GM18498 (cell line): ENCODE measurements at regions not wholly inside any gene's neighbourhood (a gene's known extent, or its start where the extent isn't known, plus 50 kb on each side); places are given as distances from the start of the nearest gene placed in this dataset.
"Not testable (repeated sequence)": the region's sequence is repeated elsewhere in the genome, so short reads cannot be mapped to it uniquely, and the experiment has no call there.

Experiments
- ATAC-seq: cut with Tn5 transposase; IDR thresholded peaks from one replicate; pipeline ENCODE4 v1.9.1; 2021; ENCODE audit warnings: mild to moderate bottlenecking, moderate library complexity; ENCODE audit not compliant: unreplicated experiment

- no peak for ATAC-seq
These were observed 792.3 kb downstream of the TMEM121 start for GRCh38 chr14:106318700-106319099.

- ATAC-seq = not testable (repeated sequence)
These were observed 797.6 kb downstream of the TMEM121 start for GRCh38 chr14:106323970-106324369.

GRCh38 chr14:106327234-106327633, 800.9 kb downstream of the TMEM121 start:
- ATAC-seq = no peak

- ATAC-seq = not testable (repeated sequence)
These were observed 801.4 kb downstream of the TMEM121 start for GRCh38 chr14:106327702-106328353.

- not testable (repeated sequence) for ATAC-seq
These were observed 802.9 kb downstream of the TMEM121 start for GRCh38 chr14:106329243-106329642.

GRCh38 chr14:106329987-106330774, 803.8 kb downstream of the TMEM121 start:
- not testable (repeated sequence) for ATAC-seq

- ATAC-seq = not testable (repeated sequence)
These were observed 808.2 kb downstream of the TMEM121 start for GRCh38 chr14:106334428-106335109.

GRCh38 chr14:106335110-106335429, 808.7 kb downstream of the TMEM121 start:
- ATAC-seq = not testable (repeated sequence)

- not testable (repeated sequence) for ATAC-seq
These were observed 812.4 kb downstream of the TMEM121 start for GRCh38 chr14:106338775-106339174.

- not testable (repeated sequence) for ATAC-seq
These were observed 814.3 kb downstream of the TMEM121 start for GRCh38 chr14:106340658-106341057.

- not testable (repeated sequence) for ATAC-seq
These were observed 814.8 kb downstream of the TMEM121 start for GRCh38 chr14:106341161-106341560.

GRCh38 chr14:106343626-106344025, 817.2 kb downstream of the TMEM121 start:
- no peak for ATAC-seq

GRCh38 chr14:106344065-106344614, 817.8 kb downstream of the TMEM121 start:
- not testable (repeated sequence) for ATAC-seq

GRCh38 chr14:106344791-106345479, 818.6 kb downstream of the TMEM121 start:
- not testable (repeated sequence) for ATAC-seq

GRCh38 chr14:106346084-106346483, 819.7 kb downstream of the TMEM121 start:
- no peak for ATAC-seq

GRCh38 chr14:106346534-106347290, 820.3 kb downstream of the TMEM121 start:
- no peak for ATAC-seq

GRCh38 chr14:106347291-106347778, 821.0 kb downstream of the TMEM121 start:
- no peak for ATAC-seq

GRCh38 chr14:106347890-106348755, 821.7 kb downstream of the TMEM121 start:
- no peak for ATAC-seq
